GM21576 (cell line): ENCODE measurements at regions not wholly inside any gene's neighbourhood (a gene's known extent, or its start where the extent isn't known, plus 50 kb on each side); places are given as distances from the start of the nearest gene placed in this dataset.

Experiments
- ATAC-seq: cut with Tn5 transposase; IDR thresholded peaks from one replicate; pipeline ENCODE4 v1.9.1; 2021; ENCODE audit warnings: mild to moderate bottlenecking, moderate library complexity; ENCODE audit not compliant: unreplicated experiment

GRCh38 chr11:129324533-129325175 lies 51.0 kb upstream of the BARX2 start:
- ATAC-seq: no peak

GRCh38 chr11:129323896-129324502 lies 51.6 kb upstream of the BARX2 start:
- ATAC-seq: no peak

- ATAC-seq: no peak
Observed at GRCh38 chr11:129322941-129323340, 52.7 kb upstream of the BARX2 start.

- ATAC-seq: no peak
Observed at GRCh38 chr11:129321076-129321475, 54.6 kb upstream of the BARX2 start.

GRCh38 chr11:129320494-129320893 lies 55.2 kb upstream of the BARX2 start:
- ATAC-seq: no peak

- ATAC-seq: no peak
Observed at GRCh38 chr11:129319751-129320150, 55.9 kb upstream of the BARX2 start.

GRCh38 chr11:129319201-129319600 lies 56.4 kb upstream of the BARX2 start:
- ATAC-seq: no peak

- ATAC-seq: no peak
Observed at GRCh38 chr11:129317571-129317970, 58.1 kb upstream of the BARX2 start.

- ATAC-seq: no peak
Observed at GRCh38 chr11:129316781-129317180, 58.9 kb upstream of the BARX2 start.

GRCh38 chr11:129315781-129316579 lies 59.7 kb upstream of the BARX2 start:
- no peak for ATAC-seq

- no peak for ATAC-seq
Observed at GRCh38 chr11:129314371-129314770, 61.3 kb upstream of the BARX2 start.

- ATAC-seq: no peak
Observed at GRCh38 chr11:129313541-129314297, 61.9 kb upstream of the BARX2 start.

- ATAC-seq: no peak
Observed at GRCh38 chr11:129312730-129313503, 62.7 kb upstream of the BARX2 start.

- ATAC-seq: no peak
Observed at GRCh38 chr11:129308241-129308865, 67.3 kb upstream of the BARX2 start.

GRCh38 chr11:129307162-129307561 lies 68.5 kb upstream of the BARX2 start:
- no peak for ATAC-seq

GRCh38 chr11:129302386-129303101 lies 73.1 kb upstream of the BARX2 start:
- no peak for ATAC-seq

- ATAC-seq: no peak
Observed at GRCh38 chr11:129300099-129300498, 75.5 kb upstream of the BARX2 start.

- ATAC-seq: no peak
Observed at GRCh38 chr11:129298988-129299387, 76.7 kb upstream of the BARX2 start.

- ATAC-seq: no peak
Observed at GRCh38 chr11:129295746-129296145, 79.9 kb upstream of the BARX2 start.
